PC-3 (cell line): ENCODE measurements at regions not wholly inside any gene's neighbourhood (a gene's known extent, or its start where the extent isn't known, plus 50 kb on each side); places are given as distances from the start of the nearest gene placed in this dataset.

ENCODE experiments used
- ATAC-seq: fragments of 200-7000 bp; cut with Tn5 transposase; 2 replicates; pipeline ENCODE4 v1.9.1; 2020; ENCODE audit warnings: mild to moderate bottlenecking, moderate library complexity
- BruUV-seq: library from RNA; stranded (reverse); fragments of 400-500 nt; replicated peaks from 2 replicates; lab custom pipeline; 2021; lab: Mats Ljungman, UMichigan
- CTCF ChIA-PET: fragments of 300-600 bp; sonication (Branson Sonifier 250); formaldehyde crosslinking; loops from one replicate; lab custom pipeline; 2022; ENCODE audit warnings: antibody characterized with exemption; lab: Charles Lee
- POLR2A ChIA-PET: fragments of 300-600 bp; sonication (Branson Sonifier 250); formaldehyde crosslinking; loops from one replicate; lab custom pipeline; 2022; ENCODE audit warnings: antibody characterized with exemption; ENCODE audit not compliant: unreplicated experiment; lab: Charles Lee
- DNase-seq: peaks from one replicate; pipeline ENCODE4 v3.0.0-alpha.2; 2015
- H2AFZ ChIP-seq: fragments of 300-600 bp; sonication (generic); 2 replicates; pipeline ENCODE4 v1.6.0; 2016; ENCODE audit warnings: antibody characterized with exemption, low read length
- H3F3A ChIP-seq: fragments of 300-600 bp; sonication (generic); one replicate; pipeline ENCODE4 v1.6.0; 2017; ENCODE audit warnings: antibody characterized with exemption, low read length, control low read depth, mild to moderate bottlenecking; ENCODE audit not compliant: unreplicated experiment
- H3K27ac ChIP-seq: fragments of 300-600 bp; sonication (generic); 2 replicates; pipeline ENCODE4 v1.5.1; 2016; ENCODE audit warnings: mild to moderate bottlenecking, low read length
- H3K27me3 ChIP-seq: fragments of 300-600 bp; sonication (generic); 2 replicates; pipeline ENCODE4 v1.6.1; 2016; ENCODE audit warnings: low read length, mixed read lengths
- H3K36me3 ChIP-seq: fragments of 300-600 bp; sonication (generic); 2 replicates; pipeline ENCODE4 v1.6.1; 2016; ENCODE audit warnings: low read depth, mixed run types, low read length, mixed read lengths
- H3K4me1 ChIP-seq: fragments of 300-600 bp; sonication (generic); 2 replicates; pipeline ENCODE4 v1.5.1; 2016; ENCODE audit warnings: low read length; ENCODE audit not compliant: insufficient read depth
- H3K4me2 ChIP-seq: fragments of 300-600 bp; sonication (generic); 2 replicates; pipeline ENCODE4 v1.6.0; 2016; ENCODE audit warnings: low read length
- H3K4me3 ChIP-seq: fragments of 300-600 bp; sonication (generic); 2 replicates; pipeline ENCODE4 v1.5.1; 2016; ENCODE audit warnings: mild to moderate bottlenecking, low read length, mixed read lengths
- H3K79me2 ChIP-seq: fragments of 300-600 bp; sonication (generic); 2 replicates; pipeline ENCODE4 v1.6.1; 2017; ENCODE audit warnings: low read length, mixed read lengths
- H3K9ac ChIP-seq: fragments of 300-600 bp; sonication (generic); 2 replicates; pipeline ENCODE4 v1.6.0; 2016; ENCODE audit warnings: mild to moderate bottlenecking, low read length
- H3K9me2 ChIP-seq: fragments of 300-600 bp; sonication (generic); replicated peaks from 2 replicates; pipeline ENCODE4 v1.6.1; 2016; ENCODE audit warnings: mixed run types, low read length, mixed read lengths
- H3K9me3 ChIP-seq: fragments of 300-600 bp; sonication (generic); 2 replicates; pipeline ENCODE4 v1.6.1; 2016; ENCODE audit warnings: low read length, mixed read lengths
- H4K20me1 ChIP-seq: fragments of 300-600 bp; sonication (generic); 2 replicates; pipeline ENCODE4 v1.6.1; 2016; ENCODE audit warnings: low read length, mixed read lengths
- CTCF ChIP-seq: fragments of 300-600 bp; sonication (generic); conservative IDR thresholded peaks from 2 replicates; pipeline ENCODE4 v1.5.1; 2017; ENCODE audit warnings: antibody characterized with exemption, low read depth, mild to moderate bottlenecking, low read length
- EZH2 ChIP-seq: fragments of 300-600 bp; sonication (generic); IDR thresholded peaks from one replicate; pipeline ENCODE4 v1.6.1; 2017; ENCODE audit warnings: antibody characterized with exemption, mild to moderate bottlenecking, low read length; ENCODE audit not compliant: unreplicated experiment
- EZH2phosphoT487 ChIP-seq: fragments of 300-600 bp; sonication (generic); IDR thresholded peaks from 2 replicates; pipeline ENCODE4 v1.6.1; 2018; ENCODE audit warnings: mild to moderate bottlenecking, antibody characterized with exemption, low read length, borderline replicate concordance
- intact Hi-C: fragments of 100-400 bp; cut with micrococcal nuclease; formaldehyde crosslinking; loops from 2 replicates; pipeline ENCODE4 v1.9.0; 2023

DNA sequence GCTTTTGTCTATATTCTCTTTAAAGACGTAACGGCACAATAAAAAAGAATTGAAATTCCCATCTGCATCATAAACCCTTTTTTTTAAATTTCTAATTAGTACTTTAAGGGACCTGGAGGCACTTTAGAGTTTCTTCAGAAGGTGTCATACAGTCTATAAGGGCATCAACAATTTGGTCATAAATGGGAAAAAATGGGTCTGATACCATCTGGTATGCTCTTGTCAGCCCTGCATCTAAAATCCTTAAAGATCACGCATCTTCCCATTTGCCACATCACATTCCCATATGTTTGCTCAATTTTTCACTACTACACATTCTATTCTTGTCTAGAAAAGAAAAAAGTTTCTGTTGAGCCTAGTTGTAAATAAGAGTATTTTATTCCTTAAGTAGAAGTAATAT, 53.8 kb downstream of the COX7C start:
- ChIA-PET CTCF (no interaction called here), POLR2A (no interaction called here)
- Histone ChIP-seq H2AFZ (no peak overlapping the region), H3K9me2 (no peaks in the 10 kb centered on the region), H3K27ac (no peak overlapping the region), H3K79me2 (no peaks in the 10 kb centered on the region), H3K36me3 (no peaks in the 10 kb centered on the region), H3K27me3 (peaks cover 14% of the 10 kb centered on the region; the same call in 1 of the 2 replicates), H3K4me3 (no peak overlapping the region), H3K9me3 (no peaks in the 10 kb centered on the region), H3K4me1 (no peaks in the 10 kb centered on the region), H3K4me2 (no peak overlapping the region), H3F3A (no peaks in the 10 kb centered on the region), H3K9ac (no peak overlapping the region), H4K20me1 (no peaks in the 10 kb centered on the region)
- intact Hi-C loops = no loop called here
- no peak for ATAC-seq
- no peak for DNase-seq
- no TSS peak for BruUV-seq
- no peak for TF ChIP-seq EZH2
- no peak for TF ChIP-seq EZH2phosphoT487
- no peak for TF ChIP-seq CTCF

GRCh38 chr5:86674069-86674468, 56.3 kb downstream of the COX7C start:
- no peak for DNase-seq
- ChIA-PET POLR2A (no interaction called here), CTCF (no interaction called here)
- no peaks in the 10 kb centered on the region for H3K4me1 ChIP-seq
- H3K79me2 ChIP-seq = no peaks in the 10 kb centered on the region
- no TSS peak for BruUV-seq
- no peak overlapping the region for H3K27ac ChIP-seq
- no peaks in the 10 kb centered on the region for H3F3A ChIP-seq
- H2AFZ ChIP-seq = no peak overlapping the region
- no peaks in the 10 kb centered on the region for H3K9me3 ChIP-seq
- H3K9me2 ChIP-seq = no peaks in the 10 kb centered on the region
- H3K27me3 ChIP-seq = 0 out of 2 replicates have a peak, but pooled peaks cover 6% of the 10 kb centered on the region
- H3K4me2 ChIP-seq = no peak overlapping the region
- TF ChIP-seq EZH2 = no peak
- no peak for TF ChIP-seq EZH2phosphoT487
- TF ChIP-seq CTCF = no peak
- H4K20me1 ChIP-seq = no peaks in the 10 kb centered on the region
- intact Hi-C loops = no loop called here
- H3K9ac ChIP-seq = no peak overlapping the region
- ATAC-seq = no peak
- H3K36me3 ChIP-seq = no peaks in the 10 kb centered on the region
- no peak overlapping the region for H3K4me3 ChIP-seq

GRCh38 chr5:86675311-86675710, 57.6 kb downstream of the COX7C start:
- intact Hi-C loops = loop anchor here (5.0 kb wide), 2 partner anchors 173 to 353 kb away; no protein-coding TSS in a partner anchor
- Histone ChIP-seq H2AFZ (no peak overlapping the region), H3K9me3 (no peaks in the 10 kb centered on the region), H3K27ac (no peak overlapping the region), H3K36me3 (no peaks in the 10 kb centered on the region), H3K79me2 (no peaks in the 10 kb centered on the region), H4K20me1 (no peaks in the 10 kb centered on the region), H3K9me2 (no peaks in the 10 kb centered on the region), H3K9ac (no peak overlapping the region), H3F3A (no peaks in the 10 kb centered on the region), H3K4me2 (no peak overlapping the region), H3K27me3 (0 out of 2 replicates have a peak, but pooled peaks cover 6% of the 10 kb centered on the region), H3K4me1 (no peaks in the 10 kb centered on the region), H3K4me3 (no peak overlapping the region)
- BruUV-seq = no TSS peak
- ChIA-PET CTCF (interaction anchor here (0.5 kb wide), 1 partner anchor 468 kb away, joined by 3 read pairs; no protein-coding TSS in a partner anchor), POLR2A (no interaction called here)
- ATAC-seq (no peak), DNase-seq (no peak)
- TF ChIP-seq CTCF (no peak), EZH2phosphoT487 (no peak), EZH2 (no peak)
